GM18499 (cell line): ENCODE measurements at regions not wholly inside any gene's neighbourhood (a gene's known extent, or its start where the extent isn't known, plus 50 kb on each side); places are given as distances from the start of the nearest gene placed in this dataset.

Experiments
- ATAC-seq: cut with Tn5 transposase; IDR thresholded peaks from one replicate; pipeline ENCODE4 v1.9.1; 2021; ENCODE audit warnings: moderate number of reproducible peaks; ENCODE audit not compliant: insufficient read depth, unreplicated experiment

- ATAC-seq, result no peak
Observed at GRCh38 chr11:15526859-15527450, 412.2 kb downstream of the INSC start.

GRCh38 chr11:15532432-15532831 lies 417.7 kb downstream of the INSC start:
- no peak for ATAC-seq

- no peak for ATAC-seq
Observed at GRCh38 chr11:15534266-15534665, 419.5 kb downstream of the INSC start.

- ATAC-seq, result no peak
Observed at GRCh38 chr11:15535414-15535813, 420.7 kb downstream of the INSC start.

- ATAC-seq, result no peak
Observed at GRCh38 chr11:15536438-15536837, 421.7 kb downstream of the INSC start.

- no peak for ATAC-seq
Observed at GRCh38 chr11:15539645-15540044, 424.9 kb downstream of the INSC start.

- ATAC-seq, result no peak
Observed at GRCh38 chr11:15541079-15541478, 426.4 kb downstream of the INSC start.

- no peak for ATAC-seq
Observed at GRCh38 chr11:15544353-15544752, 429.6 kb downstream of the INSC start.

- ATAC-seq, result no peak
Observed at GRCh38 chr11:15547685-15548084, 433.0 kb downstream of the INSC start.

- ATAC-seq, result no peak
Observed at GRCh38 chr11:15551901-15552851, 437.5 kb downstream of the INSC start.

- no peak for ATAC-seq
Observed at GRCh38 chr11:15555161-15555560, 440.4 kb downstream of the INSC start.

- no peak for ATAC-seq
Observed at GRCh38 chr11:15557457-15558230, 442.9 kb downstream of the INSC start.

GRCh38 chr11:15558513-15559181 lies 443.9 kb downstream of the INSC start:
- no peak for ATAC-seq

- ATAC-seq, result no peak
Observed at GRCh38 chr11:15560689-15561467, 446.2 kb downstream of the INSC start.

- ATAC-seq, result no peak
Observed at GRCh38 chr11:15562230-15562629, 447.5 kb downstream of the INSC start.

- ATAC-seq, result no peak
Observed at GRCh38 chr11:15563054-15563453, 448.3 kb downstream of the INSC start.

GRCh38 chr11:15565880-15566279 lies 451.2 kb downstream of the INSC start:
- ATAC-seq, result no peak

GRCh38 chr11:15568440-15568839 lies 453.7 kb downstream of the INSC start:
- no peak for ATAC-seq

- ATAC-seq, result no peak
Observed at GRCh38 chr11:15569305-15570025, 454.7 kb downstream of the INSC start.
